ENCODE measurements at regions not wholly inside any gene's neighbourhood (a gene's known extent, or its start where the extent isn't known, plus 50 kb on each side); places are given as distances from the start of the nearest gene placed in this dataset.
"Not testable (repeated sequence)": the region's sequence is repeated elsewhere in the genome, so short reads cannot be mapped to it uniquely, and the experiment has no call there.

DNA sequence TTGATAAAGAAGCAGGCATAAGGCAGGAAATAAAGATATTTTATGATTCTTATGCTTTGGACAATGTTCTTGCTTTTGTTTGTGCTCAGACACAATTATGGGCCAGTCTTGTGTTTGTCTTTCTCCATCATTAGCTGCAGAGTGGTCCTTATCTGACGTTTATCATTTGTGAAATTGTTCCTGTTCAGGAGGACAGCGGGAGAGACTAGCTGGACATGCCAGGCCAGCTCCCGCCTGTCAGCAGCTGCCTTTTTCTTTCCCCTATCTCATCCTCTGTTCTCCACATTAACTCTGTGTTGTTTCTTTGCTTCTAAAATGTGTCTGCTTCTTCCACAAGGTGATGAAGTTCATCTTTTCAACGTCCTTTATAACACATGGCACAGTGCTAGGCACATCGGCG, 333.5 kb downstream of the NPIPA8 start:
- intact Hi-C loops (cut with DNase I): loop anchor here in 1 of 2 donors (5.0 kb wide), 1 partner anchor 321 kb away; no protein-coding TSS in a partner anchor
- no peak for DNase-seq (ENCODE audit: low spot score)

DNA sequence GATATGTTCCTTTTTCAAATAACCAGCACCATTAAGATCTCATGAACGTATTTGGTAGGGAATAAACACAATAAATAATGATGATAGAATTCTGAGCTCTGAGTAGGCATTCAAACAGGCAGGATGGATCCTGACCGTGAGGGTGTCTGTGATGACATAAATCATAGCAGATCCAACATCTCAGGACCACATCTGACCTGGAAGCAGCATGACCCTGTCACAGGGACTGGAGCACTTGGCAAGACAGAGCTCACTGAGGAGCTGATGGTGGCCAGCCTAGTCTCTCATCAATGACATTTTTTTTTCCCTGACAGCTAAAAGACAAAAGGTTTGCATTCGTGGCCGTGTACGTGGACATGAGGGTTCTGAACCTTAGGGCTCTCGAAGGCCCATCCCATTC, 337.5 kb downstream of the NPIPA8 start:
- no peak for DNase-seq (ENCODE audit: low spot score)
- intact Hi-C loops (cut with DNase I): no loop called here

DNA sequence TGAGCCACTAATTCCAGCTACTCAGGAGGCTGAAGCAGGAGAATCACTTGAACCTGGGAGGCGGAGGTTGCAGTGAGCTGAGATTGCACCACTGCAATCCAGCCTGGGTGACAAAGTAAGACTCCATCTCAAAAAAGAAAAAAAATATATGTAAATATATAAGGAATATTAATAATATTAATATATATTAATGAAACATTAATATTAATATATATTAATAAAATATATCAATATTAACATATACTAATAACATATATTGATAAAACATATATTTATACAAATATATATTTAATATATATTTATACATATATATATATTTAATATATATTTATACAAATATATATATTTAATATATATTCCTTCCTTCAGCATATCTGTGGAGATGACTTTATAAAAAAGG, 338.0 kb downstream of the NPIPA8 start:
- no peak for DNase-seq (ENCODE audit: low spot score)
- intact Hi-C loops (cut with DNase I): no loop called here

DNA sequence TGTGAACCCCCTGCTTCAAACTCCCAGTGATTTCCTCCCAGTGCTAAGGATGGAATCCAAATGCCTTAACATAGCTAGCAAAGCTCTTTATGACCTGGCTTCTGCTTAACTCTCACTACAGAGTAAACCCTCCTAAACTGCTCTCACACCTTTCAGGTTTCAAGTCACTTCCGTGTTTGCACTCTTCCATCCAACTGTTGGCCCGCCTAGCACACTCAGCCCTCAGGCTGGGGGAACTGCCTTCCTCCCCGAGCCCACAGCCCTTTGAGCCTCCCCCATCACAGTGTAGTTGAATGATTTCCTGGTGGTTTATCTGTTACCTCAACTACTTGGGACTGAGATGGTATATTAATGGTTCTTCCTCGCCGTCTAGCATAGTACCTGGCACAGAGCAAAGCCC, 342.5 kb downstream of the NPIPA8 start:
- no peak for DNase-seq (ENCODE audit: low spot score)
- intact Hi-C loops (cut with DNase I): no loop called here

DNA sequence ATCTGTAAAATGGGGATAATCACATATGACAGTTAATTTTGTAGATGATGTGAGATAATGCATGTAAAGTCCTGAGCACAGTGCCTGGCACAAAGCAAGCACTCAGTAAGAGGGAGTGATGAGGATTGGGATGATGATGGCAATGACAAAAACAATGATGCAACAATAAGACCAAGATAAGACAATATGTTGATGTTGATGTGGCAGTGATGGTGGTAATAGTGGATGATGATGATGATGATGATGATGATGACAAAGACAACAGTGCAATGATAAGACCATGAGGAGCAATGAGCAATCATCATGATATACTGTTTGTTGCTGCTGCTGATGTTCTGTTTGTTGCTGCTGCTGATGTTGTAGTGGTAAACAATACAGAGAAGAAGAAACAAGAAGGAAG, 344.1 kb downstream of the NPIPA8 start:
- intact Hi-C loops (cut with DNase I): no loop called here
- DNase-seq (ENCODE audit: low spot score): no peak

DNA sequence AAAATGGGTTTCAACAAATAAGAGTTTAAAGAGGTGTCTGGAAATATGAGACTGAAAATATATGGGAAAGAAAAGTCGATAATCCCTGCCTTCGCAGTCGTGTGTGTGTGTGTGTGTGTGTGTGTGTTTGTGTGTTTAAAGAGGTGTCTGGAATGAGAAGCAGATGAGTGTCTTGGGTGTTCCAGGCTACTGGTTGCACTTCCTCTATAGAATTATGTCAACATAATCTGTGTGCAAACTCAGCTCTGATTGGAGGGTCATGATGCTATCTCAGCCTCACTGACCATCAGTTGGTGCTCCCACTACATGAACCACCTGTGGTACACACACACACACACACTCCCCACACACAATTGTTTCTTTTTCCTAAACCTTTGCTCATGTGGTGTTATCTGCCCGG, 347.3 kb downstream of the NPIPA8 start:
- no peak for DNase-seq (ENCODE audit: low spot score)
- intact Hi-C loops (cut with DNase I): no loop called here

DNA sequence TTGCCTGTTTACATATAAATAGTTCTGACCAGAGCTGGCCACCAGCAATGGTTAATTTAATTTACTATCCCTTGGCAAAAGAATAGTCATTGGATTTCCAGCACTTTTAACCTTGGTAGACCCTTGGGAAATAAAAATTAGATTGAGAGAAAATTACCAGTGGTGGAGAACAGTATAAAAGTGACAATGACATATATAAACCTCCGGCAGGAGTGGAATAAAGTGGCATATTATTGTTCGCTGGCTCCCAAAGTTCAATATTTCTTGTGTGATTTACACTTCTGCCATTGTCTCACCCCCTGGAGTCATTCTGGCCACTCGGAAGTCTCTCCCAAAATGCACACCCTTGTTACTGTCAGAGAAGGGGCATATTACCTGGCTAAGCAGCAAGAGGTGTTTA, 347.7 kb downstream of the NPIPA8 start:
- intact Hi-C loops (cut with DNase I): no loop called here

DNA sequence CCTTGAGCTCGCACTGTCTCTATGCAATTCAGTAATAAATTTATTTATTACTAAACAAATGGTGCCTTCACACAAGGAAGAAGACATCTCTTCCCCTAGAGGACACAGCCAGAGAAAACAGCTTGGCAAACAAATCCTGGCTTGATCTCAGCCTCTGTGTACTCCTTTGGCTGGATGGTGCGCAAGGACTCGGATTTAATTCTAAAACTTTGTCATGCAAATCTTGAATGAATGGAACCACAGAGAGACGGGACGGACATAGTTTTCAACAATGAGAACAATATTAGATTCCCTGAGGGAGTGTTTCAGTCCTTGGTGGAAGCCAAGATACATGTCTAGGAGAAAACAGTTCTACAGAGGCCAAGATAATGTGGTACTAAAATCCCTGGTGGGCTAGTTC, 349.5 kb downstream of the NPIPA8 start:
- no peak for DNase-seq (ENCODE audit: low spot score)

More for the DNA sequence above, 347.7 kb downstream of the NPIPA8 start:
- DNase-seq (ENCODE audit: low spot score): no peak

DNA sequence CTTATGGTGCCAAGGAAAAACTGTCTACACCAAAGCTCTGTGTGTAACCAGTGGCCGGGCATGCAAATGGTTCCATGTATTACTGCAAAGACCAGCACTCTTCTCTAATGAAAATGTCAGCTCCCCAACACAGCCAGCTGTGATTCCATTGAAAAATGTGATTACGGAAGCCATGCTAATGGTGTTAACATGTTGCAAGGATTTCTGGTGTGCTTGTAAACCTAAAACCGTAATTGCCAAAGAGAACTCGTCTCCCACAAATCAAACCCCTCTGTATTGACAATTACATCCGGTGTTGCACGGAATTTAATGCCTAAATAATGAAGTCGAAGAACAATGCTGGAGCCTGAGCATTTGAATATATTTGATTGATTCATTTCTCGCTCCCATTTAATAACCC, 351.7 kb downstream of the NPIPA8 start:
- no peak for DNase-seq (ENCODE audit: low spot score)

More for the DNA sequence above, 349.5 kb downstream of the NPIPA8 start:
- intact Hi-C loops (cut with DNase I): no loop called here

DNA sequence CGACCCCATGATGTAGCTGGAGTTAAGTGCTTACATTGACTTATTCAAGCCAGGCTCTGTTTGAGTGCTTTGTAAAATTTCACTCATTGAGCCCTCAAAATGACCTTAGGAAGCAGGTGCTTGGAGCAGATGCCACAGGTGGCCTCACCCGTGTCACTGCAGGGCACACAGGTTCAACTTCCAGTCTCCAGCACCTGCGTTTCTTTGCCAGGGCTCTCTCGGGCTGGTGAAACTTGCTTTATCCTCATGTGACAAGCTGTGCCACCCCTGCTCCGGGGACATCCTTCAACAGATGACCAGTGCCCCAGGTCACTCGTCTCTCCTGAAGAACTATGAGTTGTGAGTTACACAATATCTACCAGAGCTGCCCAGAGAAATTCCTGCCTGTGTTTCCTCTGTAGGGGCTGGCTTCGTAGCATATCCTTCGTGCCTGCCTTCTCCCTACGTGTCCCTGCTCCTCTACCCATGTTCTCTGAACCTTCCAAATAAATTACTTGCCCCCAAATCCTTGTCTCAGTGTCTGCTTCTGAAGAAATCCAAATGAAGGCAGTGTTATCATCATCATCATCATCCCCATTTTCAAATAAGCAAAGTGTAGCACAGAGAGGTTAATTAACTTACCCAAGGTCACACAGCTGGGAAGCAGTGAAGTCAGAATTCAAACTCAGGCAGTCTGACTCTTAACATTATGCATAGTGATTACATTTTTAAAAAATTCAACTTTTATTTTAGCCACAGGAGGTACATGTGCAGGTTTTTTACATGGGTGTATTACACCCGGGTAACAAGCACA, 352.5 kb downstream of the NPIPA8 start:
- intact Hi-C loops (cut with DNase I): no loop called here
- no peak for DNase-seq (ENCODE audit: low spot score)

More for the DNA sequence above, 351.7 kb downstream of the NPIPA8 start:
- intact Hi-C loops (cut with DNase I): no loop called here

DNA sequence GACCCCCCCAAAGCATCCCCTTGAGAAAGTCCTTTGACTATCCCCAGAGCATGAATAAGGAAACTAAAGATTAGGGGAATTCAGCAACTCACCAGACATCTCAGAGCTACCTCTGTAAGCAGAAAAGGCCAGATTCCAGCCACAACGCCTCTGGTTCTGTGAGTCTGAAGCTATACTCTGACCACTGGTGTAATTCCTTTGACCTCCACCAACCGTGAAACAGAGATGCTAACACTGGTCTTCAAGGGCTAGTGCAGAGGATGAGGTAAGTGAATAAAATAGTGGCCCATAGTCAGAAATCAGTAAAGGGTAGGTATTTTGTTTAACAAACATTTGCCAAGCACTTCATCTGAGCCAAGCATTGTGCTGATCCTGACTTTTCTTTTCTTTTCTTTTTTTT, 353.4 kb downstream of the NPIPA8 start:
- no peak for DNase-seq (ENCODE audit: low spot score)
- intact Hi-C loops (cut with DNase I): no loop called here

DNA sequence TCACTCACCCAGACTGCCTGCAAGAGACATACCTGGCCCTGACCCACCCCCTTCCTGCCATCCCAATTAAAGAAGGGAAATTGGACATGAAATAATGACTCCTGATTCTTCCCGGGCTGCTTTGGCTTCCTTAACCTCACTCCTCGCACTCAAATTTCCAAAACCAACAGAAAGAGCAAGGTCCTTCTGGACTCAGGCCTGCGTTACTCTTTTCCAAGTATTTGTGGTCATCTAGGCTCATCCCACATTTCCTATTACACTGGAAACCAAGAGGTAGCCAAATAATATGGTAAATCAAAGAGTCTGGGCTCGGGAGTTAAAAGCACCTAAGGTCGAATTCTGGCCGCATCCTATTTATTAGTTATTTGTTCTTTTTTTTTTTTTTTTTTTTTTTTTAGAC, 359.3 kb downstream of the NPIPA8 start:
- DNase-seq (ENCODE audit: low spot score): no peak
- intact Hi-C loops (cut with DNase I): no loop called here

DNA sequence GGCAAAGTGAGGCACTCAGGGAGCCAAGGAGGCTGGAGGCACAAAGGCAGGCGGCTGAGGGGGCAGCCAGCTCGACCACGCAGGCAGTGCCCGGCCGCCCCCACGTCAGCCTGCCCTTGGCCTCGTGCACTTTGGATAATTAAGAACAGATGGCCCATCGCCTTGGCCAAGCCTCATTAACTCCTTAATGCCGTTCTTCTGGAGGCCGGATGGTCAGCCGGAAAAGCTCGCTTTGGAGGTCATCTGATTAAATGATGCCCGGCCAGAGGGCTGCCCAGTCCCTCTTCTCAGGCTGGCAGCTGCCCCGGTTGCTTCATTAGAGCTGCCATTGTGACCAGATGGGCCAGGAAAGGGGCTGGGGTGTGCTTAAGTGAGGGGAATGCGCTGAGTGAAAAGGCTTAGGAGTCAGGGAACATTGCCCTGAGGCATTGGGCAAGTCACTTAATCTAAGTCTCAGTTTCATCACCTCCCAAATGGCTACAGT, 364.0 kb downstream of the NPIPA8 start:
- intact Hi-C loops (cut with DNase I): no loop called here

DNA sequence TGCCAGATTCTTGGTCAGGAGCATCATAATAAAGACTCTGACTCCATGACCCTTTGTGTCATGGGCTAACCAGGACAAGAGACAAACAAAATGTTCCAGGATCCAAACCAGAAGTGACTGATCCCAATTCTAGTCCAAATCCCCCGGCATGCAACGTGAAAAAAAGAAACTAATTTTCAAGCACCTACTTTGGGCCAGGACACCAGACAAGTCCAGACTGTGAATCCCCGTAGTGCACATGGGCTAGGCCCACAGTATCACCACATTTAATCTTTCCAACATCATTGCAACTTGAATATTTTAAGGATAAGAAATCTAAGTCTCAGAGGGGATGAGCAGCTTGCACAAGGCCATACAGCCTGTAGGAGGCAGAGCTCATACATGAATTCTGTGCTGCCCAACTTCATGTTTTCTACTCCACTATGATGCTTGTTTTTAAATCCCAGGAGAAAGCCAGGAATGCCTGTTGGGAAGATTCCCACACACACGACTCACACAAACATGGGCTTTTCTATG, 365.7 kb downstream of the NPIPA8 start:
- intact Hi-C loops (cut with DNase I): no loop called here
- no peak for DNase-seq (ENCODE audit: low spot score)

More for the DNA sequence above, 364.0 kb downstream of the NPIPA8 start:
- no peak for DNase-seq (ENCODE audit: low spot score)

DNA sequence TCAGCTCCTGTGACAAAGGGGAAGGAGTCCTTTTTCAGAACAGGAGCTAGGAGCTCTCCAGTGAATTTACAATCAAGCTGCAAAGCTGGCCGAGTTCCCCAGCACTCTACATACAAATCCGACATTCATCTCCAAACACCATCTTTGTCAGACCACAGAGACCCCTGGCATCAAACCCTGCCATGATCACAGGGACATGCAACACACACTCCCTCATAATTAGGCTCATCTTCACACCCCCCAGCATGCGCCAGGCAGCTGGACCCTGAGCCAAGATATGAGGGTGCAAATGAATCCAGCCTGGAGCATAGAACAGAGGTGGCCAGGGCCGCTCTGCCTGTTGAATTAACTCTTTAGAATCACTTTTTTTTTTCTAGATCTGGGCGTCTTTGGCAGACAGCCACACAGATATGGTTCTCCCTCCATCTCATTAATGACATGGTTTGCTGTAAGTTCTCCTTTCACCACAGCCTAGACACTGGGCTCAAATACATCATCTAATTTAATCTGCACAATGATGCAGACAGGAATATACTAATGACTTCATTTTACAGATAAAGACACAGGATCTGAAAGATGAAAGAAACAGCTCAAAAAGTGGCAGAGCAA, 366.3 kb downstream of the NPIPA8 start:
- DNase-seq (ENCODE audit: low spot score): no peak
- intact Hi-C loops (cut with DNase I): no loop called here

DNA sequence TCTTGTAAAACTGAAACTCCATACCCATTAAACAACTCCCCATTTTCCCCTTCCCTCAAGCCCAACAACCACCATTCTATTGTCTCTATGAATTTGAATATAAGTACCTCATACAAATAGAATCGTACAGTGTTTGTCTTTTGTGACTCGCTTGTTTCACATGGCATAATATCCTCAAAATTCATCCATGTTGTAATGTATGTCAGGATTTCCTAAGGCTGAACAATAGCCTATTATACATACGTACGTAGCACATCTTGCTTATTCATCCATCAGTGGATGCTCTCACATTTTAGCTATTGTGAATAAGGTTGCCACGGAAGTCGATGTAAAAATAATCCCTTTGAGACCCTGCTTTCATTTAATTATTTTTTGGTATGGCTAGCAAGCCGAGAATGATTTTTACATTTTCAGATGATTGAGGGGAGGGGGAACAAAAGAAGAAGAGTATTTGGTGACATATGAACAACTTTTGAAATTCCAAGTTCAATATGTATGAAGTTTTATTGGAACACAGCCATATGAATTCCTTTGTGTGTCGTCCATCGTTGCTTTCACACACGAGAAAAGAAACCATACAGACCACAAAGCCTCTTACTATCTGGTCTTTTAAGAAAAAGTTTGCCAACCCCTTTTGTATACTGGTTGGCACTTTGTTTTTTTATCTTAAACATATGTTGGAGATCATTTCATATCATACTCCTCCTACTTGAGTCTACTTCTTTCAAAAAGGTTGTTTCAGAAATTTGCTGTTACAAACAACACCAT, 371.2 kb downstream of the NPIPA8 start:
- DNase-seq (ENCODE audit: low spot score): no peak
- intact Hi-C loops (cut with DNase I): no loop called here

DNA sequence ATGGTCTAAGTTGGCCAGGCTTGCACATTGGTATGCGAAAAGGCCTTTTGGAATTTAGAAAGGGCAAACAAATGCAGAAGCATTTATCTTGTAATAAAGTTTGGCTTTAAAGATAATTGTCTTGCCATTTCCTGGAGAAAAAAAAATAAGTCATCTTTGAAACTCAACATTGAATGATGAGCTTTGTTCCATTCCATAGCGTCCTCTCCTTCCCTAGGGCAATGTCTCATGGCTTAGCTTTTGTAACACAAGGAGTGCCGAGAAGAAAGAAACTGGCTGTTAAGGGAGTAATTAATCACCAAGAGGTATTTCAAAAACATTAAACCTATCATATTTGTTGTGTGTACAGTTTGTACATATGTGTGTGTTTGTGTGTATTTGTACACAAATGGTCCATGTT, 372.3 kb downstream of the NPIPA8 start:
- no peak for DNase-seq (ENCODE audit: low spot score)
- intact Hi-C loops (cut with DNase I): no loop called here

DNA sequence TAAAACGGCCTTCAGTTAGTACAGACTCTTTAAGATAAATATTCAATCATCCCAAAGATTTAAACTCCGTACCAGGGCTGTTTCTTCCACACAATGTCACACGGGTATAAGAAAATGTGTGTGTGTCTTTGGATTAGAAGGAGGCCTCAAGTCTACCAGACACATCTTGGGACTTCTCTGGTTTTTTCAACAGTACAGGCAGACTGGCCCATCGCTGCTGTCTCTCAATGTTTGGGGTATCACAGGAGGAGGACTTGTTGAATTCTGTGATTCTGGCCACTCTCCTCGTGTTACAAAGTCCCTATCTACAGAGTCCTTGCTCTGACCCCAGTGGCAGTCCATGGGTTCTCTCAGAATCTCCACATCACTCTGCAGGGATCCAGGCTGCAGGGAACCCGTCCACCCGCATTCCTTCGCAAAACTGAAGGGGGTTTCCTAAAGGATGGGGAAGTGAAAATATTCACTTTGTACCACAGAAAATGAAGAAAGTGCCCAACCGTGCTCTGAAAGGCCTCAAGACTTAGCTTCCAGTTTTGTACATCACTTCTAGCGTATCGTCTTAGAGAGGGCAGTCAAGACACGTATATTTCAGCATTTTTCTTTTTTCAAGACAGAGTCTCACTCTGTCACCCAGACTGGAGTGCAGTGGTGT, 373.2 kb downstream of the NPIPA8 start:
- intact Hi-C loops (cut with DNase I): no loop called here
- DNase-seq (ENCODE audit: low spot score): no peak

DNA sequence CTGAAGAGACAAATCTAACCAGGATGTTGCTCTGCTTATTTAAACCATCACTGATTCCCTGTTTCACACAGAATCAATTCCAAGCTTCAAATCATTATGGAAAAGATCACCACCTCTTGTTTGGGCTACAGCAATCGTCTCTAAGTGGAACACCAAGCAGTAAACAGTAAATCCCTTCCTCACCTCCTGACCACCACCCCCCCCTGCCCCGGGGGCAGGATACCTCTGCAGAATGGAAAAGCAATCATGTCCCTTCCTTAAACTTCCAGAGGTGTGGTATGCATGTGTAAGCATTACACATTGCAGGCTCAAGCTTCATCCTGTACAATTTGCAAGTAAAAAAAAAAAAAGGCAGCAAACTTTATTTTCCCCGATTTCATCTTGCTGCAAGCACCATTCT, 373.8 kb downstream of the NPIPA8 start:
- DNase-seq (ENCODE audit: low spot score): no peak
- intact Hi-C loops (cut with DNase I): no loop called here

DNA sequence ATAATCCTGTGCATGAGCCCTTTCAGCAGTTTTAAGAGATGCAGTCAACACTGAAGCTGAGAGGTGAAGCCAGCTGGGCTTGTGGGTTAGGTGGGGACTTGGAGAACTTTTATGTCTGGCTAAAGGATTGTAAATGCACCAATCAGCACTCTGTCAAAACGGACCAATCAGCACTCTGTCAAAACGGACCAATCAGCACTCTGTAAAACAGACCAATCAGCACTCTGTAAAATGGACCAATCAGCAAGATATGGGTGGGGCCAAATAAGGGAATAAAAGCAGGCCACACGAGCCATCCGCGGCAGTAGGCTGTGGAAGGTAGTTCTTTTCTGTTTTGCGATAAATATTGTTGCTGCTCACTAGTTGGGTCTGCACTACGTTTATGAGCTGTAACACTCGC, 374.7 kb downstream of the NPIPA8 start:
- DNase-seq (ENCODE audit: low spot score); intact Hi-C loops (cut with DNase I): not testable (repeated sequence)

Data from posterior vena cava (tissue), 2 donors.